ENCODE measurements at regions not wholly inside any gene's neighbourhood (a gene's known extent, or its start where the extent isn't known, plus 50 kb on each side); places are given as distances from the start of the nearest gene placed in this dataset.
A peak's percentile ranks its signal among the peaks of the same experiment; 100 is the strongest.

GRCh38 chr11:95653680-95654079 is 135.9 kb downstream of the FAM76B start:
- H3K4me3 ChIP-seq (ENCODE audit: low read depth, low read length) = no peak overlapping the region
- no peak for TF ChIP-seq CTCF (IDR thresholded peaks at IDR 0.05; ENCODE audit: insufficient read depth, low read depth, low read length)
- DNase-seq (ENCODE audit: low read depth) = no peak

DNA sequence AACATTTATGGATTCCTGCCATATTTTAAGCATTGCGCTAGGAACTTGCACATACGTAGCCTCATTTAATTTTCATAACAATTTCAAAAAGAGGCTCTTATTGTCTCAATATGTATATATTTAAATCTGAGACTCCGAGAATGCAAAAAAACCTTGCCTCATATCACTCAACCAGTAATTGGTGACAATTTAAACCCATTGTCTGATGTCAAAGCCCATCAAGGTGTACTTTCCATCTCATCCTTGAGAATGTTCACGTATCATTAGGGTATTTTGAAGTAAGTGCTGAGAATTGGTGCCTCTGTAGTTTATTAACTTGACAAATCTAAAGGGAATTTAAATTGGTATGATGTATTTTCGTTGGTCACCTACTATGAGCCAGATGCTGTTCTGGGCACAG is 136.5 kb downstream of the FAM76B start:
- no peak overlapping the region for H3K4me3 ChIP-seq (ENCODE audit: low read depth, low read length)
- DNase-seq (ENCODE audit: low read depth) = no peak
- no peak for TF ChIP-seq CTCF (IDR thresholded peaks at IDR 0.05; ENCODE audit: insufficient read depth, low read depth, low read length)

GRCh38 chr11:95652002-95652472 is 137.5 kb downstream of the FAM76B start:
- no peak overlapping the region for H3K4me3 ChIP-seq (ENCODE audit: low read depth, low read length)
- no peak for TF ChIP-seq CTCF (IDR thresholded peaks at IDR 0.05; ENCODE audit: insufficient read depth, low read depth, low read length)
- peak; percentile 4 for DNase-seq (ENCODE audit: low read depth)

DNA sequence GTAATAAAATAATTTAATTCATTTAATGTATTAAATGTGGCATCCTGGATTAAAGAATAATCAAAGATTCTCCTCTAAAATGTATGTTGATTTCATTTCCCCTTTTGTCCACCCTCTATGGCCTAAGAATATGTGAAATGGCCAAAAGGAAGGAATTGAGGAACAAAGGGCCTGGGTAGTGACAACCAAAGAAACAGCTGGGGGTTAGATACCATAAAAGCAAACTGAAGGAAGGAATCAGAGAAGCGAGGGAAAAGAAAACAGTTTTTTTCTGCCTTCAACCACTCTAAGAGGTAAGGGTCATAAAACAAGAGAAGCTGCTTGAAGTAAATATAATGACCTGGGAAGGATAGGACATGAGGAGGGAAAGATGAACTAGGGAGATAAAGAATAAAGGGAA is 139.3 kb downstream of the FAM76B start:
- no peak for DNase-seq (ENCODE audit: low read depth)
- TF ChIP-seq CTCF (IDR thresholded peaks at IDR 0.05; ENCODE audit: insufficient read depth, low read depth, low read length) = no peak
- no peak overlapping the region for H3K4me3 ChIP-seq (ENCODE audit: low read depth, low read length)

GRCh38 chr11:95647871-95648270 is 141.7 kb downstream of the FAM76B start:
- no peak for DNase-seq (ENCODE audit: low read depth)
- TF ChIP-seq CTCF (IDR thresholded peaks at IDR 0.05; ENCODE audit: insufficient read depth, low read depth, low read length) = no peak
- H3K4me3 ChIP-seq (ENCODE audit: low read depth, low read length) = no peak overlapping the region

- no peak overlapping the region for H3K4me3 ChIP-seq (ENCODE audit: low read depth, low read length)
Observed at GRCh38 chr11:95647355-95647754, 142.2 kb downstream of the FAM76B start.

More at GRCh38 chr11:95647355-95647754, 142.2 kb downstream of the FAM76B start:
- DNase-seq (ENCODE audit: low read depth) = peak; percentile 8
- TF ChIP-seq CTCF (IDR thresholded peaks at IDR 0.05; ENCODE audit: insufficient read depth, low read depth, low read length) = no peak

Data from fibroblast of villous mesenchyme (primary cell).